Endothelial cell (in vitro differentiated cells): ENCODE measurements at regions not wholly inside any gene's neighbourhood (a gene's known extent, or its start where the extent isn't known, plus 50 kb on each side); places are given as distances from the start of the nearest gene placed in this dataset.

Experiments
- DNase-seq: peaks from one replicate; pipeline ENCODE4 v3.0.0; 2021; ENCODE audit warnings: low spot score
- H3K27ac Mint-ChIP-seq: one replicate; pipeline ENCODE4 v1.8.0; 2021; ENCODE audit warnings: mixed read lengths, inconsistent platforms; ENCODE audit not compliant: unreplicated experiment
- H3K27me3 Mint-ChIP-seq: one replicate; pipeline ENCODE4 v1.8.0; 2021; ENCODE audit warnings: mild to moderate bottlenecking, moderate library complexity, mixed read lengths, inconsistent platforms; ENCODE audit not compliant: unreplicated experiment
- H3K36me3 Mint-ChIP-seq: one replicate; pipeline ENCODE4 v1.8.0; 2021; ENCODE audit warnings: mild to moderate bottlenecking, low read depth, mixed read lengths, inconsistent platforms; ENCODE audit not compliant: unreplicated experiment
- H3K4me1 Mint-ChIP-seq: one replicate; pipeline ENCODE4 v1.8.0; 2021; ENCODE audit warnings: mild to moderate bottlenecking, mixed read lengths, inconsistent platforms; ENCODE audit not compliant: unreplicated experiment
- H3K4me3 Mint-ChIP-seq: one replicate; pipeline ENCODE4 v1.8.0; 2021; ENCODE audit warnings: mild to moderate bottlenecking, mixed read lengths, inconsistent platforms; ENCODE audit not compliant: unreplicated experiment
- H3K9me3 Mint-ChIP-seq: one replicate; pipeline ENCODE4 v1.8.0; 2021; ENCODE audit warnings: mixed read lengths, inconsistent platforms; ENCODE audit not compliant: unreplicated experiment
- CTCF ChIP-seq: fragments of 200-600 bp; sonication (generic); IDR thresholded peaks from one replicate; pipeline ENCODE4 v1.5.0; 2021; ENCODE audit warnings: antibody characterized with exemption; ENCODE audit not compliant: unreplicated experiment

- Mint-ChIP-seq H3K27me3 (no peaks in the 10 kb centered on the region), H3K36me3 (no peaks in the 10 kb centered on the region), H3K4me3 (no peak overlapping the region), H3K27ac (no peak overlapping the region), H3K9me3 (no peaks in the 10 kb centered on the region), H3K4me1 (no peaks in the 10 kb centered on the region)
- no peak for DNase-seq
- TF ChIP-seq CTCF, result no peak
Observed at GRCh38 chr20:60634491-60635172, 617.4 kb upstream of the CDH4 start.

- no peak for TF ChIP-seq CTCF
- H3K27me3 Mint-ChIP-seq, result no peaks in the 10 kb centered on the region
- H3K9me3 Mint-ChIP-seq, result no peaks in the 10 kb centered on the region
- DNase-seq, result no peak
- no peak overlapping the region for H3K27ac Mint-ChIP-seq
- H3K4me1 Mint-ChIP-seq, result no peaks in the 10 kb centered on the region
- no peak overlapping the region for H3K4me3 Mint-ChIP-seq
- H3K36me3 Mint-ChIP-seq, result no peaks in the 10 kb centered on the region
Observed at GRCh38 chr20:60636417-60636816, 615.6 kb upstream of the CDH4 start.

GRCh38 chr20:60637801-60638200 is 614.3 kb upstream of the CDH4 start:
- H3K27me3 Mint-ChIP-seq, result no peaks in the 10 kb centered on the region
- no peaks in the 10 kb centered on the region for H3K9me3 Mint-ChIP-seq
- DNase-seq, result no peak
- no peaks in the 10 kb centered on the region for H3K4me1 Mint-ChIP-seq
- no peak for TF ChIP-seq CTCF
- H3K27ac Mint-ChIP-seq, result no peak overlapping the region
- H3K36me3 Mint-ChIP-seq, result no peaks in the 10 kb centered on the region
- no peak overlapping the region for H3K4me3 Mint-ChIP-seq

- Mint-ChIP-seq H3K9me3 (no peaks in the 10 kb centered on the region), H3K4me1 (no peaks in the 10 kb centered on the region), H3K4me3 (no peak overlapping the region), H3K36me3 (no peaks in the 10 kb centered on the region), H3K27ac (no peak overlapping the region), H3K27me3 (no peaks in the 10 kb centered on the region)
- TF ChIP-seq CTCF, result no peak
- no peak for DNase-seq
Observed at GRCh38 chr20:60638430-60639098, 613.5 kb upstream of the CDH4 start.

GRCh38 chr20:60641879-60642447 is 610.1 kb upstream of the CDH4 start:
- no peak for DNase-seq
- Mint-ChIP-seq H3K36me3 (no peaks in the 10 kb centered on the region), H3K4me1 (peaks cover 5% of the 10 kb centered on the region), H3K4me3 (no peak overlapping the region), H3K27ac (no peak overlapping the region), H3K9me3 (no peaks in the 10 kb centered on the region), H3K27me3 (no peaks in the 10 kb centered on the region)
- TF ChIP-seq CTCF, result no peak
